Suppressor macrophage treated with lipopolysaccharide for 4 hours (primary cell): ENCODE measurements at regions not wholly inside any gene's neighbourhood (a gene's known extent, or its start where the extent isn't known, plus 50 kb on each side); places are given as distances from the start of the nearest gene placed in this dataset.
"Not testable (repeated sequence)": the region's sequence is repeated elsewhere in the genome, so short reads cannot be mapped to it uniquely, and the experiment has no call there.

Experiments
- DNase-seq: peaks from one replicate; pipeline ENCODE4 v3.0.0-alpha.2; 2020

GRCh38 chr6:139961190-139961589, 586.7 kb upstream of the CITED2 start:
- DNase-seq, result no peak

GRCh38 chr6:139960671-139961070, 586.2 kb upstream of the CITED2 start:
- DNase-seq, result no peak

GRCh38 chr6:139955366-139956155, 581.1 kb upstream of the CITED2 start:
- no peak for DNase-seq

GRCh38 chr6:139954463-139955071, 580.1 kb upstream of the CITED2 start:
- DNase-seq, result no peak

- DNase-seq, result not testable (repeated sequence)
These were observed 579.3 kb upstream of the CITED2 start for GRCh38 chr6:139953780-139954179.

GRCh38 chr6:139951172-139951571, 576.7 kb upstream of the CITED2 start:
- DNase-seq, result no peak

GRCh38 chr6:139944976-139945375, 570.5 kb upstream of the CITED2 start:
- no peak for DNase-seq

- no peak for DNase-seq
These were observed 569.7 kb upstream of the CITED2 start for GRCh38 chr6:139944131-139944530.

GRCh38 chr6:139943391-139943790, 568.9 kb upstream of the CITED2 start:
- DNase-seq, result no peak

GRCh38 chr6:139942331-139942730, 567.9 kb upstream of the CITED2 start:
- DNase-seq, result no peak

- no peak for DNase-seq
These were observed 567.4 kb upstream of the CITED2 start for GRCh38 chr6:139941826-139942225.

GRCh38 chr6:139940741-139941729, 566.6 kb upstream of the CITED2 start:
- DNase-seq, result peak; percentile 88

- no peak for DNase-seq
These were observed 564.9 kb upstream of the CITED2 start for GRCh38 chr6:139939189-139939979.

- DNase-seq, result no peak
These were observed 558.2 kb upstream of the CITED2 start for GRCh38 chr6:139932671-139933070.

GRCh38 chr6:139931747-139932146, 557.3 kb upstream of the CITED2 start:
- no peak for DNase-seq

GRCh38 chr6:139927742-139928305, 553.4 kb upstream of the CITED2 start:
- no peak for DNase-seq

- peak; percentile 24 for DNase-seq
These were observed 552.8 kb upstream of the CITED2 start for GRCh38 chr6:139927236-139927635.

- DNase-seq, result peak; percentile 12
These were observed 552.3 kb upstream of the CITED2 start for GRCh38 chr6:139926711-139927110.

- peak; percentile 59 for DNase-seq
These were observed 551.6 kb upstream of the CITED2 start for GRCh38 chr6:139925894-139926641.

GRCh38 chr6:139923964-139924475, 549.6 kb upstream of the CITED2 start:
- DNase-seq, result no peak

GRCh38 chr6:139922236-139922635, 547.8 kb upstream of the CITED2 start:
- DNase-seq, result no peak
